CD4-positive, alpha-beta T cell (primary cell): ENCODE measurements at regions not wholly inside any gene's neighbourhood (a gene's known extent, or its start where the extent isn't known, plus 50 kb on each side); places are given as distances from the start of the nearest gene placed in this dataset.

Source experiments
- ATAC-seq: fragments of 200-7000 bp; cut with Tn5 transposase; one replicate; pipeline ENCODE4 v1.10.0; 2022; ENCODE audit warnings: mild to moderate bottlenecking; ENCODE audit not compliant: poor library complexity
- CTCF ChIA-PET: fragments of 350-600 bp; sonication (Branson Sonifier 250); formaldehyde crosslinking; loops from one replicate; lab custom pipeline; 2021; ENCODE audit warnings: antibody characterized with exemption, inconsistent platforms; lab: Charles Lee
- POLR2A ChIA-PET: fragments of 350-600 bp; sonication (Branson Sonifier 250); formaldehyde crosslinking; loops from one replicate; lab custom pipeline; 2021; ENCODE audit warnings: antibody characterized with exemption, inconsistent platforms; lab: Charles Lee
- DNase-seq, 14 experiments: peaks; one replicate each; pipeline ENCODE4 v3.0.0-alpha.2; 2013 to 2020; ENCODE audit warnings: mixed read lengths in 2 of 14
- H3K27ac ChIP-seq, 2 donors: one replicate each; pipeline versions ENCODE4 v1.5.1 to v1.7.0; 2013; ENCODE audit warnings: low read length in 2 of 2, low read depth in 1 of 2, mild to moderate bottlenecking in 1 of 2
- H3K27me3 ChIP-seq, 2 experiments: 1 replicate in 1 of 2; 2 replicates in 1 of 2; pipeline versions ENCODE4 v1.6.1 to v1.7.0; 2013; ENCODE audit warnings: low read length in 2 of 2, control low read depth in 1 of 2, mild to moderate bottlenecking in 1 of 2, moderate library complexity in 1 of 2; ENCODE audit not compliant: insufficient read depth in 2 of 2, control insufficient read depth in 1 of 2
- H3K36me3 ChIP-seq: one replicate; pipeline ENCODE4 v1.6.1; 2013; ENCODE audit warnings: low read length, control low read depth; ENCODE audit not compliant: insufficient read depth
- H3K4me1 ChIP-seq: one replicate; pipeline ENCODE4 v1.6.1; 2013; ENCODE audit warnings: low read length, control low read depth; ENCODE audit not compliant: insufficient read depth
- H3K4me3 ChIP-seq: one replicate; pipeline ENCODE4 v1.5.1; 2013; ENCODE audit warnings: mild to moderate bottlenecking, low read length, moderate library complexity
- H3K9me3 ChIP-seq, 2 experiments: 1 replicate in 1 of 2; 2 replicates in 1 of 2; pipeline versions ENCODE4 v1.6.1 to v1.7.0; 2013; ENCODE audit warnings: low read length in 2 of 2, mild to moderate bottlenecking in 2 of 2, control low read depth in 1 of 2, moderate library complexity in 1 of 2; ENCODE audit not compliant: control insufficient read depth in 1 of 2, insufficient read depth in 1 of 2
- H3K27ac Mint-ChIP-seq: one replicate; pipeline ENCODE4 v1.8.0; 2020; ENCODE audit warnings: mixed read lengths
- H3K27me3 Mint-ChIP-seq: one replicate; pipeline ENCODE4 v1.8.0; 2021; ENCODE audit warnings: mixed read lengths
- H3K36me3 Mint-ChIP-seq: one replicate; pipeline ENCODE4 v1.8.0; 2021; ENCODE audit warnings: low read depth, mixed read lengths
- H3K4me1 Mint-ChIP-seq: one replicate; pipeline ENCODE4 v1.8.0; 2021; ENCODE audit warnings: low read depth, mixed read lengths
- H3K4me3 Mint-ChIP-seq: one replicate; pipeline ENCODE4 v1.8.0; 2020; ENCODE audit warnings: mild to moderate bottlenecking, mixed read lengths
- H3K9me3 Mint-ChIP-seq: one replicate; pipeline ENCODE4 v1.8.0; 2020; ENCODE audit warnings: mixed read lengths
- intact Hi-C, 2 experiments: fragments of 100-400 bp; cut with DNase I in 1 of 2; cut with micrococcal nuclease in 1 of 2; formaldehyde crosslinking; loops; one replicate each; pipeline versions ENCODE4 v1.15.1 to v1.9.0; 2023 to 2025; cut with DNase I, micrococcal nuclease
- TF ChIP-seq, protein P1 (sequence below): fragments of 200-600 bp; IDR thresholded peaks from one replicate; pipeline ENCODE4 v1.8.0; 2022; ENCODE audit warnings: antibody characterized with exemption, mild to moderate bottlenecking

DNA sequence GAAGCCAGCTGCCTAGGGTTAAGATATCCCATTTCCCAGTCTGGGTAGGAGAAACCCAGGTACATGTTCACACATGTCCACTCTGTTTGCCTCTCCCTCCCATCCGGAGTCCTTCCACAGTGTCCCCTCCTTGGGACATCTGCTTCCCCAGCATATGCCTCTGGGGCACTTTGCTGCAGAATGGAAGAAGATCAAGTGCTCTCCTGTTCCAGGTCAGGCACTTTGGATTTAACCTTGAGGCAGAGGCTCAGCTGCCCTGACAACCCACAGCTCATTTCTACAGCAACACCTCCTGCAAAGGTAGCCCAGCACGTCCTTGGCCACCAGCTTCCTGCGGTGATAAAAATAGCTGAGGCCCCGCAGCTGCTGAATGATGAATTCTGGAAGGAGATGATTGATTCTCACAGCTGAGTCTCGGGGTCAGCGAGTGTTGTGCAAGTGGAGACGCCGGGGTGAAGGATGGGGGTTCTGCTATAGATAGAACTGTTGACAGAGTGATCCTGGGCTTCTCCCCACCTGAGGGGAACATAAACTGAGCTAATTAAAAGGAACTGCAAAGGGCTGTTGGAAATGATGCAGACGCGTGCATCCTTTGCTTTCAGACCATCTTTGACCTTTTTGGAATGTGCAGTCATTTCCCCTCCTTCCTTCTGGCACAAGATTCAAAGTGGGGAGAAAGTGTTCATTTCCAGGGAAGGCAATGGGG is 145.0 kb downstream of the SLC38A6 start:
- peaks cover 32% of the 10 kb centered on the region for H3K27me3 Mint-ChIP-seq
- intact Hi-C loops, result no loop called here

DNA sequence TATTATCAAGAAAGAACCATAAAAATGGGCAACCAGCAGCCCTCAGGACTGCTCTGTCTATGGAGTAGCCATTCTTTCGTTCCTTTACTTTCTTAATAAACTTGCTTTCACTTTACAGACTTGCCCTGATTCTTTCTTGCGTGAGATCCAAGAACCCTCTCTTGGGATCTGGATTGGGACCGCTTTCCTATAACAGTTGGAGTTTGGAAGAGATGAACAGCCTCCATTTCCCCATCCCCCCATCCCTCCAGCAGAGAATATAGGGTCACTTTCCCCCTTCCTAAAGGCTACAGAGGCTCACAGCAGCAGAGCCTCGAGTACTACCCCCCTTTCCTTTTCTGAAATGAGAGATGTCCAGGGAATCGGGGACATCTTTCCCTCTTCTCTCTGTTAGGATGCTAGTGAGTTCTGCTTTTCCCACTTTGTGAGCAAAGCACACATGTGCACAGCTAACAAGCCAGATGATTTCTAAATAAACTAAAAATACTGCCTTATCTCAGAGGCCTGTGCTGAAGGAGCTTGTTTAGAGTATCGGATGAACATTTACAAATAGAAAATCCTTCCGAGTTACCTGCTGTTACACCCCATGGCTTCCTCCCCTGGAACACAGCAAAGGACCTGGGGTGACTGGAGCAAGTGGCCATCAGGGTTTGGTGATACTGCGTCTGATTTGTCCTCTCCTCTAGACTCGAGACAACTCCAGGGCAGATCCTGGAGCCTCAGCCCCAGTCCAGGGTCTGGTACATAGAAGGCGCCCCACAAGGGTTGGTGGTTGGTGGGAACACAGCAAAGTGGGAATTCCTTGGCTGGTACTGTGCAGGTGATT is 144.2 kb downstream of the SLC38A6 start:
- peaks cover 0 to 6% of the 10 kb centered on the region in 2 experiments for H3K9me3 ChIP-seq
- H3K27me3 Mint-ChIP-seq, result peaks cover 32% of the 10 kb centered on the region
- intact Hi-C loops, result no loop called here
- H3K4me3 ChIP-seq, result no peak overlapping the region
- no peaks in the 10 kb centered on the region for H3K9me3 Mint-ChIP-seq
- no peak for ATAC-seq
- CTCF ChIA-PET, result no interaction called here
- H3K36me3 ChIP-seq, result no peaks in the 10 kb centered on the region
- POLR2A ChIA-PET, result no interaction called here
- H3K36me3 Mint-ChIP-seq, result no peaks in the 10 kb centered on the region
- TF ChIP-seq, protein P1, sequence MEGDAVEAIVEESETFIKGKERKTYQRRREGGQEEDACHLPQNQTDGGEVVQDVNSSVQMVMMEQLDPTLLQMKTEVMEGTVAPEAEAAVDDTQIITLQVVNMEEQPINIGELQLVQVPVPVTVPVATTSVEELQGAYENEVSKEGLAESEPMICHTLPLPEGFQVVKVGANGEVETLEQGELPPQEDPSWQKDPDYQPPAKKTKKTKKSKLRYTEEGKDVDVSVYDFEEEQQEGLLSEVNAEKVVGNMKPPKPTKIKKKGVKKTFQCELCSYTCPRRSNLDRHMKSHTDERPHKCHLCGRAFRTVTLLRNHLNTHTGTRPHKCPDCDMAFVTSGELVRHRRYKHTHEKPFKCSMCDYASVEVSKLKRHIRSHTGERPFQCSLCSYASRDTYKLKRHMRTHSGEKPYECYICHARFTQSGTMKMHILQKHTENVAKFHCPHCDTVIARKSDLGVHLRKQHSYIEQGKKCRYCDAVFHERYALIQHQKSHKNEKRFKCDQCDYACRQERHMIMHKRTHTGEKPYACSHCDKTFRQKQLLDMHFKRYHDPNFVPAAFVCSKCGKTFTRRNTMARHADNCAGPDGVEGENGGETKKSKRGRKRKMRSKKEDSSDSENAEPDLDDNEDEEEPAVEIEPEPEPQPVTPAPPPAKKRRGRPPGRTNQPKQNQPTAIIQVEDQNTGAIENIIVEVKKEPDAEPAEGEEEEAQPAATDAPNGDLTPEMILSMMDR, result no peak
- H3K4me1 ChIP-seq, result no peaks in the 10 kb centered on the region
- no peak for DNase-seq
- no peak overlapping the region for H3K27ac Mint-ChIP-seq
- H3K27ac ChIP-seq, result no peak overlapping the region
- peaks cover 3 to 9% of the 10 kb centered on the region in 2 experiments for H3K27me3 ChIP-seq
- H3K4me3 Mint-ChIP-seq, result no peak overlapping the region
- no peaks in the 10 kb centered on the region for H3K4me1 Mint-ChIP-seq

More for the DNA sequence above, 145.0 kb downstream of the SLC38A6 start:
- Histone ChIP-seq H3K27ac (no peak overlapping the region), H3K36me3 (no peaks in the 10 kb centered on the region), H3K9me3 (peaks cover 0 to 3% of the 10 kb centered on the region in 2 experiments), H3K4me3 (no peak overlapping the region), H3K4me1 (no peaks in the 10 kb centered on the region), H3K27me3 (peaks cover 3 to 9% of the 10 kb centered on the region in 2 experiments)
- ATAC-seq, result no peak
- no peak overlapping the region for H3K4me3 Mint-ChIP-seq
- CTCF ChIA-PET, result no interaction called here
- no peaks in the 10 kb centered on the region for H3K9me3 Mint-ChIP-seq
- TF ChIP-seq, protein P1, result no peak
- POLR2A ChIA-PET, result no interaction called here
- DNase-seq, result no peak
- H3K4me1 Mint-ChIP-seq, result no peaks in the 10 kb centered on the region
- H3K27ac Mint-ChIP-seq, result no peak overlapping the region
- H3K36me3 Mint-ChIP-seq, result no peaks in the 10 kb centered on the region

DNA sequence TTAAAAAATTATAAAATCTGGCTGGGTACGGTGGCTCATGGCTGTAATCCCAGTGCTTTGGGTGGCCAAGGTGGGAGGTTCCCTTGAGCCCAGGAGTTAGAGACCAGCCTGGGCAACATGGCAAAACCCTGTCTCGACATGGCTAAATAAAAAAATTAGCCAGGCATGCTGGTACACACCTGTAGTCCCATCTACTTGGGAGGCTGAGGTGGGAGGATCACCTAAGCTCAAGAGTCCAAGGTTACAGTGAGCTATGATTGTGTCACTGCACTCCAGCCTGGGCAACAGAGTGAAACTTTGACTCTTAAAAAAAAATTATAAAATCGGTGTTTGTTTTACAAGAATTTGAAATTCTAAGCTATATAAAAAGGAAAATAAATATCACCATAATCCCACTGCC is 141.8 kb downstream of the SLC38A6 start:
- Mint-ChIP-seq H3K4me3 (no peak overlapping the region), H3K36me3 (no peaks in the 10 kb centered on the region), H3K4me1 (no peaks in the 10 kb centered on the region), H3K27me3 (peaks cover 18% of the 10 kb centered on the region), H3K27ac (no peak overlapping the region), H3K9me3 (no peaks in the 10 kb centered on the region)
- POLR2A ChIA-PET, result no interaction called here
- Histone ChIP-seq H3K36me3 (no peaks in the 10 kb centered on the region), H3K4me1 (no peaks in the 10 kb centered on the region), H3K27me3 (peaks cover 3 to 9% of the 10 kb centered on the region in 2 experiments), H3K4me3 (no peak overlapping the region), H3K27ac (no peak overlapping the region), H3K9me3 (peaks cover 0 to 6% of the 10 kb centered on the region in 2 experiments)
- ATAC-seq, result no peak
- CTCF ChIA-PET, result no interaction called here
- TF ChIP-seq, protein P1, result no peak
- DNase-seq, result no peak
- intact Hi-C loops, result no loop called here
